ENCODE measurements at regions not wholly inside any gene's neighbourhood (a gene's known extent, or its start where the extent isn't known, plus 50 kb on each side); places are given as distances from the start of the nearest gene placed in this dataset.

DNA sequence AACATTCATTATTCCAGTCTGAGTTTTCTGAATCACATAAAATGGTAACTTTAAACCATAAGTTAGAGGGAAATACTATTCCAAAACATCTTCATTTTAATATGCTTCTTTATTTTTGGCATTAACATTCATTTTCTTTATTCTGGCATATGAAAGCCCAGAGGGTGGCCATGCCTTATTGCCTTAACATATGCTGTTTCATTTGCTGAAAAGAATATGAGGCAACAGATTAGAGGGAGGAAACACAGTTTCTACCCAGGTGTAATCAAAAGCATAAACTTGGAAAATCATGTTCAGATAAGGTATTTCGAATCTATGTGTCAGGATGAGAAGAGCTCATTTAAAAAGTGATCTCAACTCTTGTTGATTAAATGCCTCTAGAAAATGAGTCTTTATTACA is 379.9 kb upstream of the DSEL start:
- Histone ChIP-seq H4K5ac (ENCODE audit: insufficient read length, low read depth, low read length) (no peak overlapping the region), H3K79me1 (ENCODE audit: low read depth, low read length) (no peaks in the 10 kb centered on the region), H3K23ac (ENCODE audit: insufficient read length) (no peak overlapping the region), H3K23me2 (ENCODE audit: low read depth, low read length) (no peaks in the 10 kb centered on the region), H3K18ac (ENCODE audit: extremely low read depth, low read length) (no peak overlapping the region), H3K4me3 (ENCODE audit: extremely low read depth in 1 of 4, insufficient read depth in 2 of 4, low read depth in 3 of 4, low read length in 4 of 4) (no peak overlapping the region), H2AFZ (ENCODE audit: low read length) (no peak overlapping the region), H3K4me2 (ENCODE audit: insufficient read depth in 1 of 2, low read depth in 2 of 2, low read length in 2 of 2) (no peak overlapping the region), H2BK15ac (ENCODE audit: low read length) (no peak overlapping the region), H3K9me3 (ENCODE audit: insufficient read depth in 2 of 2, low read depth in 1 of 2, low read length in 1 of 2) (no peaks in the 10 kb centered on the region), H4K8ac (ENCODE audit: extremely low read depth, insufficient read depth, low read length) (no peak overlapping the region), H2BK5ac (ENCODE audit: low read depth, low read length) (no peak overlapping the region), H3K14ac (ENCODE audit: insufficient read length) (no peak overlapping the region), H3K4ac (replicated peaks; ENCODE audit: insufficient read length, low read depth, low read length) (no peak overlapping the region), H3K79me2 (ENCODE audit: control insufficient read depth in 1 of 2, insufficient read depth in 2 of 2, low read length in 2 of 2) (no peaks in the 10 kb centered on the region), H4K91ac (replicated peaks; ENCODE audit: insufficient read length, low read length) (no peak overlapping the region), H3K27me3 (replicated peaks in 1 of 4; ENCODE audit: control insufficient read depth in 3 of 4, extremely low read depth in 1 of 4, insufficient read depth in 3 of 4, low read length in 3 of 4) (no peaks in the 10 kb centered on the region), H3K27ac (ENCODE audit: low read depth, low read length) (no peak overlapping the region), H4K20me1 (replicated peaks in 1 of 2; ENCODE audit: control insufficient read depth in 1 of 2, insufficient read depth in 2 of 2, low read length in 2 of 2) (no peaks in the 10 kb centered on the region), H3K36me3 (ENCODE audit: control insufficient read depth in 2 of 4, insufficient read depth in 4 of 4, low read length in 3 of 4) (no peaks in the 10 kb centered on the region), H2BK120ac (replicated peaks; ENCODE audit: low read depth, low read length) (no peak overlapping the region), H2BK20ac (ENCODE audit: low read length) (no peak overlapping the region), H2BK12ac (ENCODE audit: low read depth, low read length) (no peak overlapping the region), H2AK5ac (ENCODE audit: low read depth, low read length) (no peak overlapping the region), H3K4me1 (replicated peaks in 1 of 4; ENCODE audit: control insufficient read depth in 3 of 4, insufficient read depth in 4 of 4, low read length in 3 of 4) (no peaks in the 10 kb centered on the region), H3K9ac (replicated peaks in 1 of 4; ENCODE audit: extremely low read depth in 1 of 4, low read depth in 3 of 4, low read length in 3 of 4) (no peak overlapping the region), H3K56ac (replicated peaks; ENCODE audit: insufficient read length, low read depth, low read length) (no peak overlapping the region)
- ChIA-PET CTCF (ENCODE audit: partially characterized antibody) (no interaction called here), POLR2A (ENCODE audit: partially characterized antibody) (no interaction called here)
- FAIRE-seq, result no peak
- DNase-seq (ENCODE audit: low read depth in 1 of 2, low spot score in 2 of 2), result no peak
- WGBS, 2 experiments (ENCODE audit: extremely low coverage in 1 of 2, insufficient coverage in 1 of 2, insufficient read length in 1 of 2, insufficient replicate concordance in 2 of 2, low coverage in 1 of 2, low lambda C conversion rate in 2 of 2, missing lambda C conversion rate in 1 of 2), result 95% methylated on average over 1 of the region's 1 CpG; no CpG with 5 or more reads in 1 of the 2 experiments
- TF ChIP-seq, protein P1, sequence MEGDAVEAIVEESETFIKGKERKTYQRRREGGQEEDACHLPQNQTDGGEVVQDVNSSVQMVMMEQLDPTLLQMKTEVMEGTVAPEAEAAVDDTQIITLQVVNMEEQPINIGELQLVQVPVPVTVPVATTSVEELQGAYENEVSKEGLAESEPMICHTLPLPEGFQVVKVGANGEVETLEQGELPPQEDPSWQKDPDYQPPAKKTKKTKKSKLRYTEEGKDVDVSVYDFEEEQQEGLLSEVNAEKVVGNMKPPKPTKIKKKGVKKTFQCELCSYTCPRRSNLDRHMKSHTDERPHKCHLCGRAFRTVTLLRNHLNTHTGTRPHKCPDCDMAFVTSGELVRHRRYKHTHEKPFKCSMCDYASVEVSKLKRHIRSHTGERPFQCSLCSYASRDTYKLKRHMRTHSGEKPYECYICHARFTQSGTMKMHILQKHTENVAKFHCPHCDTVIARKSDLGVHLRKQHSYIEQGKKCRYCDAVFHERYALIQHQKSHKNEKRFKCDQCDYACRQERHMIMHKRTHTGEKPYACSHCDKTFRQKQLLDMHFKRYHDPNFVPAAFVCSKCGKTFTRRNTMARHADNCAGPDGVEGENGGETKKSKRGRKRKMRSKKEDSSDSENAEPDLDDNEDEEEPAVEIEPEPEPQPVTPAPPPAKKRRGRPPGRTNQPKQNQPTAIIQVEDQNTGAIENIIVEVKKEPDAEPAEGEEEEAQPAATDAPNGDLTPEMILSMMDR (IDR thresholded peaks at IDR 0.05; ENCODE audit: control extremely low read depth in 1 of 3, insufficient read depth in 1 of 3, low read depth in 1 of 3, low read length in 3 of 3), result no peak
- TF ChIP-seq TAF1 (IDR thresholded peaks at IDR 0.05; ENCODE audit: low read depth, low read length) (no peak), RXRA (IDR thresholded peaks at IDR 0.05; ENCODE audit: insufficient read depth, low read depth, low read length) (no peak), MAFK (IDR thresholded peaks at IDR 0.05; ENCODE audit: low read depth, low read length) (no peak), NANOG (IDR thresholded peaks at IDR 0.05; ENCODE audit: insufficient read depth, low read depth, low read length, poor library complexity, severe bottlenecking) (no peak), CBX8 (IDR thresholded peaks at IDR 0.05; ENCODE audit: borderline replicate concordance, low read depth, low read length) (no peak), RFX5 (IDR thresholded peaks at IDR 0.05; ENCODE audit: borderline replicate concordance, low read depth, low read length) (no peak), EZH2 (IDR thresholded peaks at IDR 0.05; ENCODE audit: low read depth, low read length, severe bottlenecking) (no peak)
- TF ChIP-seq, protein P2, sequence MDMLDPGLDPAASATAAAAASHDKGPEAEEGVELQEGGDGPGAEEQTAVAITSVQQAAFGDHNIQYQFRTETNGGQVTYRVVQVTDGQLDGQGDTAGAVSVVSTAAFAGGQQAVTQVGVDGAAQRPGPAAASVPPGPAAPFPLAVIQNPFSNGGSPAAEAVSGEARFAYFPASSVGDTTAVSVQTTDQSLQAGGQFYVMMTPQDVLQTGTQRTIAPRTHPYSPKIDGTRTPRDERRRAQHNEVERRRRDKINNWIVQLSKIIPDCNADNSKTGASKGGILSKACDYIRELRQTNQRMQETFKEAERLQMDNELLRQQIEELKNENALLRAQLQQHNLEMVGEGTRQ (IDR thresholded peaks at IDR 0.05; ENCODE audit: low read length), result no peak
- TF ChIP-seq, protein P3, sequence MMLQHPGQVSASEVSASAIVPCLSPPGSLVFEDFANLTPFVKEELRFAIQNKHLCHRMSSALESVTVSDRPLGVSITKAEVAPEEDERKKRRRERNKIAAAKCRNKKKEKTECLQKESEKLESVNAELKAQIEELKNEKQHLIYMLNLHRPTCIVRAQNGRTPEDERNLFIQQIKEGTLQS (IDR thresholded peaks at IDR 0.05; ENCODE audit: insufficient read depth, low read depth, low read length), result no peak
